ENCODE measurements at regions not wholly inside any gene's neighbourhood (a gene's known extent, or its start where the extent isn't known, plus 50 kb on each side); places are given as distances from the start of the nearest gene placed in this dataset.
A peak's percentile ranks its signal among the peaks of the same experiment; 100 is the strongest.

- Histone ChIP-seq H3K9me3 (no peaks in the 10 kb centered on the region), H3K27ac (no peak overlapping the region), H3K36me3 (no peaks in the 10 kb centered on the region), H3K4me1 (no peaks in the 10 kb centered on the region), H3K4me3 (no peak overlapping the region), H3K27me3 (no peaks in the 10 kb centered on the region)
- TF ChIP-seq POLR2AphosphoS5 (IDR thresholded peaks at IDR 0.05) (no peak), POLR2A (IDR thresholded peaks at IDR 0.05) (no peak)
- TF ChIP-seq, protein P1, sequence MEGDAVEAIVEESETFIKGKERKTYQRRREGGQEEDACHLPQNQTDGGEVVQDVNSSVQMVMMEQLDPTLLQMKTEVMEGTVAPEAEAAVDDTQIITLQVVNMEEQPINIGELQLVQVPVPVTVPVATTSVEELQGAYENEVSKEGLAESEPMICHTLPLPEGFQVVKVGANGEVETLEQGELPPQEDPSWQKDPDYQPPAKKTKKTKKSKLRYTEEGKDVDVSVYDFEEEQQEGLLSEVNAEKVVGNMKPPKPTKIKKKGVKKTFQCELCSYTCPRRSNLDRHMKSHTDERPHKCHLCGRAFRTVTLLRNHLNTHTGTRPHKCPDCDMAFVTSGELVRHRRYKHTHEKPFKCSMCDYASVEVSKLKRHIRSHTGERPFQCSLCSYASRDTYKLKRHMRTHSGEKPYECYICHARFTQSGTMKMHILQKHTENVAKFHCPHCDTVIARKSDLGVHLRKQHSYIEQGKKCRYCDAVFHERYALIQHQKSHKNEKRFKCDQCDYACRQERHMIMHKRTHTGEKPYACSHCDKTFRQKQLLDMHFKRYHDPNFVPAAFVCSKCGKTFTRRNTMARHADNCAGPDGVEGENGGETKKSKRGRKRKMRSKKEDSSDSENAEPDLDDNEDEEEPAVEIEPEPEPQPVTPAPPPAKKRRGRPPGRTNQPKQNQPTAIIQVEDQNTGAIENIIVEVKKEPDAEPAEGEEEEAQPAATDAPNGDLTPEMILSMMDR (IDR thresholded peaks at IDR 0.05) = no peak
- intact Hi-C loops (cut with DNase I; ENCODE audit: low total_unique reads) = no loop called here
- DNase-seq (ENCODE audit: low spot score in 2 of 2) = no peak
These were observed 136.3 kb upstream of the MLIP start for GRCh38 chr6:53974941-53975340.

DNA sequence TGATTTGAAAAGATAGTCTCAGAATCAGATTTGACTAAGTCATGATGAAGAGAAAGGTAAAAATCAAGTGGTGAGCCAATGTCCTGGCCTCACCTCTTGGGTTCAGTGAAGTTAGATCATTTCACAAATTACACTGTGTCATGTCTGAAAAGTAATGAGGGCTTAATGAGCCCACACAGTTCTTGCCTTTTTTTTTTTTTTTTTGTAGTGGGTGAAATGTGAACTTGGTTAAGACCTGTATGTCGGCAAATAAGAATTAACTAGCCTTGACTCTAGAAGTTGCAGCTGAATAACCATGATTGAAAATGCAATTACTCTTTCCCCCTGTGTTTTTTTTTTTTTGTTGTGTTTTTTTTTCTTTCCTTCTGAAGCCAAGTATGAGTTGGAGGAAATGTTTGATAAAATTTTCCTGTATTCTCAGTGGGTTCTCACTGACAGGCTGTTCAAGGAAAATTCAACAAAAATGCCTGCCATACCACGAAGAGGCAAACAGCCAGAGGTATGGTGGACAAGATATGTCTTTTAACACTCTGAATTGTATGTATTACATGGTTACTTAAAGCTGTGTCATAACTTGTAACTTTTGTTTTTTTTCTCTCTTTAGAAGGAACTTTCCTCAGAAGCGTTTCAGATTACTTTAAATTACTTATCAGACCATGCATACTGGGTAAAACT, 135.2 kb upstream of the MLIP start:
- Histone ChIP-seq H3K27me3 (no peaks in the 10 kb centered on the region), H3K9me3 (no peaks in the 10 kb centered on the region), H3K4me3 (no peak overlapping the region), H3K27ac (no peak overlapping the region), H3K4me1 (no peaks in the 10 kb centered on the region), H3K36me3 (no peaks in the 10 kb centered on the region)
- DNase-seq (ENCODE audit: low spot score in 2 of 2) = no peak
- TF ChIP-seq, protein P1 (IDR thresholded peaks at IDR 0.05) = no peak
- TF ChIP-seq POLR2A (IDR thresholded peaks at IDR 0.05) (no peak), POLR2AphosphoS5 (IDR thresholded peaks at IDR 0.05) (no peak)
- intact Hi-C loops (cut with DNase I; ENCODE audit: low total_unique reads) = no loop called here

DNA sequence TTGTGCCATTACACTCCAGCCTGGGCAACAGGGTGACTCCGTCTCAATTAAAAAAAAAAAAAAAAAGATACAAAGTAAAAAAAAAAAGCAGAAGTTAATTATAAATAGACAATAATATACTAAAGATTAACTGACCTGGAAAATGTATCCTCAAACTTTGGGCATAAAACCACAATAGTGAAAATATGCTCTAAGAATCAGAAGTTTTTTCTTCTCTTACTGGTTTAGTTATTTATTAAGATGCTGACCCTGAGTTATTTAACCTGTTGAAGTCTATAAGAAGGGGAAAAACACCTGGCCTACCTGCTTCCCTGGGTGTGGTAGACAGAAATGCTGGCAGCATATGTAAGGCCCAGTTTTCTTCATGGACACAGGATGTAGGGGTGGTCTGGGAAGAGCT, 133.7 kb upstream of the MLIP start:
- Histone ChIP-seq H3K36me3 (no peaks in the 10 kb centered on the region), H3K27me3 (no peaks in the 10 kb centered on the region), H3K4me1 (no peaks in the 10 kb centered on the region), H3K4me3 (no peak overlapping the region), H3K9me3 (no peaks in the 10 kb centered on the region), H3K27ac (no peak overlapping the region)
- DNase-seq (ENCODE audit: low spot score in 2 of 2) = no peak
- no peak for TF ChIP-seq POLR2AphosphoS5 (IDR thresholded peaks at IDR 0.05)
- no peak for TF ChIP-seq POLR2A (IDR thresholded peaks at IDR 0.05)
- TF ChIP-seq, protein P1 (IDR thresholded peaks at IDR 0.05) = no peak
- intact Hi-C loops (cut with DNase I; ENCODE audit: low total_unique reads) = no loop called here

DNA sequence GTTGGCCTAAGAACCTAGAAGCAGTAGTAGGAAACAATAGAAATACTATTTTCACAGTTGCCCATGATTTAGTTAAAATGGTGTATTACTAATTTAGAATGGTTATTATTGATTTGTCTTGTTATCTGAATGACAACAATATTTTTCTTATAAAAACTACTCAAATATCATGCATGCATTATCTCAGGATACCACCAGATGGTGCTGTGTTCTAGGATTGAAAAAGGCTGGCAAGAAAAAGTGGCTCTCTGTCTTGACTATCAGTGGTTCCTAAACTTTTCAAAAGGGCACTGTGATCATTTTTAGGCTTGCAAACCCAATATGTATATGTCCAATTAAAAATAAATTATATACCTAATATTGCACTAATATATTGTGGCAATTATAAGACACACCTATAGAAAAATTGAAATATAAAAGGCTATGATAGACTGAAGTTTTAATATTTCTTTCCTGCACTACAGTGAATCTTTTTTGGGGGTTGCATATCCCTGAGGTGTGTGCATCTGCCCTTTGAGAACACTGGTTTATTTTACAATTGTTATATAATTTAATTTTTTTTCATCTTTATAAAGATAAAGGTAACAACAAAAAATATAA, 131.7 kb upstream of the MLIP start:
- intact Hi-C loops (cut with DNase I; ENCODE audit: low total_unique reads) = no loop called here
- Histone ChIP-seq H3K4me1 (no peaks in the 10 kb centered on the region), H3K36me3 (no peaks in the 10 kb centered on the region), H3K9me3 (no peaks in the 10 kb centered on the region), H3K27me3 (no peaks in the 10 kb centered on the region), H3K27ac (no peak overlapping the region), H3K4me3 (no peak overlapping the region)
- TF ChIP-seq, protein P1 (IDR thresholded peaks at IDR 0.05) = peak; percentile 56 to 67 (median 56)
- no peak for TF ChIP-seq POLR2A (IDR thresholded peaks at IDR 0.05)
- no peak for DNase-seq (ENCODE audit: low spot score in 2 of 2)

GRCh38 chr6:53982366-53983050, 128.7 kb upstream of the MLIP start:
- intact Hi-C loops (cut with DNase I; ENCODE audit: low total_unique reads) = no loop called here
- no peak overlapping the region for H3K27ac ChIP-seq
- no peaks in the 10 kb centered on the region for H3K4me1 ChIP-seq
- TF ChIP-seq, protein P1 (IDR thresholded peaks at IDR 0.05) = no peak
- no peak for TF ChIP-seq POLR2A (IDR thresholded peaks at IDR 0.05)
- no peak for TF ChIP-seq POLR2AphosphoS5 (IDR thresholded peaks at IDR 0.05)
- H3K27me3 ChIP-seq = no peaks in the 10 kb centered on the region
- H3K36me3 ChIP-seq = no peaks in the 10 kb centered on the region
- no peak overlapping the region for H3K4me3 ChIP-seq
- no peaks in the 10 kb centered on the region for H3K9me3 ChIP-seq
- DNase-seq (ENCODE audit: low spot score in 2 of 2) = no peak
